Vagina (tissue), 2 donors: ENCODE measurements at regions not wholly inside any gene's neighbourhood (a gene's known extent, or its start where the extent isn't known, plus 50 kb on each side); places are given as distances from the start of the nearest gene placed in this dataset.

ENCODE experiments used
- CTCF ChIP-seq, 3 experiments: fragments of 450-650 bp in 2 of 3; fragments of 200-600 bp in 1 of 3; sonication (generic) in 1 of 3; IDR thresholded peaks; one replicate each; pipeline ENCODE4 v1.5.1; 2017 to 2019; ENCODE audit warnings: antibody characterized with exemption in 3 of 3, mild to moderate bottlenecking in 2 of 3, moderate library complexity in 2 of 3
- POLR2A ChIP-seq, 2 donors: fragments of 450-650 bp; IDR thresholded peaks; one replicate each; pipeline ENCODE4 v1.6.1; 2017; ENCODE audit warnings: antibody characterized with exemption in 2 of 2, mild to moderate bottlenecking in 2 of 2, moderate library complexity in 2 of 2

GRCh38 chr10:130498042-130498441 is 361.9 kb downstream of the GLRX3 start:
- TF ChIP-seq CTCF (IDR thresholded peaks at IDR 0.05) (no peak), POLR2A (IDR thresholded peaks at IDR 0.05) (no peak)
